ENCODE measurements at regions not wholly inside any gene's neighbourhood (a gene's known extent, or its start where the extent isn't known, plus 50 kb on each side); places are given as distances from the start of the nearest gene placed in this dataset.

DNA sequence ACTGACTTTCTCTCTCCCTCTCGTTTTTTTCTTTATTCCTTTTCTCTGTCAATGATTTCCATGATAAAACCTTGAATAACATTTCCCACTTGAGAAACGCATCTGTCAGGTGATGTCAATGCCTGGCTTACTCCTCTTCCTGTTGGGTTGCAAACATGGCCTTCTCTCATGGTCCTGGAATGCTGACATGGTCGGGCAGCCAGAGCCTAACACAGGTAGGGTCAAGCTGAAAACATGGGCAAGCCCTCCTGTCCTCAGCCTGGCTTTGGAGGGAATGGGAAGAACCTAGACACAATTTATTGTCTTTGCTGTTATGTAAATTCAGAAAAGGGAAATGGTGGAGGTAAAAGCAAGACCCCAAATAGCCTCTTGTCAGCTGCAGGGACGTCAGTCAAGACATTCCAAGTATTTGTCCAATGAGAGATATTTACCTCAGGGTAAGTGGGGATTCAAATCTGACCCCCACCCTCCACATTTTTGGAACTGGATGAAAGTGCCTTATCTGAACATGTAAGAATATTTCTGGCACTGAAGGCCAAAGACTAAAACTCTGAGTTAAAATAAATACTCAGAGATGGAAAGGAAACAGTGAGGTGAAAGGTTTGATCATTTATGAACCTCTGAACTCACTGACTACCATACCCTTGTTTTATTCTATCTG, 473.8 kb downstream of the SPRY1 start:
- TF ChIP-seq, protein P1, sequence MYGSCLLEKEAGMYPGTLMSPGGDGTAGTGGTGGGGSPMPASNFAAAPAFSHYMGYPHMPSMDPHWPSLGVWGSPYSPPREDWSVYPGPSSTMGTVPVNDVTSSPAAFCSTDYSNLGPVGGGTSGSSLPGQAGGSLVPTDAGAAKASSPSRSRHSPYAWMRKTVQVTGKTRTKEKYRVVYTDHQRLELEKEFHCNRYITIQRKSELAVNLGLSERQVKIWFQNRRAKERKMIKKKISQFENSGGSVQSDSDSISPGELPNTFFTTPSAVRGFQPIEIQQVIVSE (CRISPR knock-in tag; IDR thresholded peaks at IDR 0.05; ENCODE audit: borderline replicate concordance): no peak
- TF ChIP-seq, protein P2, sequence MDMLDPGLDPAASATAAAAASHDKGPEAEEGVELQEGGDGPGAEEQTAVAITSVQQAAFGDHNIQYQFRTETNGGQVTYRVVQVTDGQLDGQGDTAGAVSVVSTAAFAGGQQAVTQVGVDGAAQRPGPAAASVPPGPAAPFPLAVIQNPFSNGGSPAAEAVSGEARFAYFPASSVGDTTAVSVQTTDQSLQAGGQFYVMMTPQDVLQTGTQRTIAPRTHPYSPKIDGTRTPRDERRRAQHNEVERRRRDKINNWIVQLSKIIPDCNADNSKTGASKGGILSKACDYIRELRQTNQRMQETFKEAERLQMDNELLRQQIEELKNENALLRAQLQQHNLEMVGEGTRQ (CRISPR knock-in tag; IDR thresholded peaks at IDR 0.05): no peak
- TF ChIP-seq ZNF416 (CRISPR knock-in tag; IDR thresholded peaks at IDR 0.05) (no peak), ZNF263 (CRISPR knock-in tag; IDR thresholded peaks at IDR 0.05; ENCODE audit: low read depth) (no peak)
- TF ChIP-seq, protein P3, sequence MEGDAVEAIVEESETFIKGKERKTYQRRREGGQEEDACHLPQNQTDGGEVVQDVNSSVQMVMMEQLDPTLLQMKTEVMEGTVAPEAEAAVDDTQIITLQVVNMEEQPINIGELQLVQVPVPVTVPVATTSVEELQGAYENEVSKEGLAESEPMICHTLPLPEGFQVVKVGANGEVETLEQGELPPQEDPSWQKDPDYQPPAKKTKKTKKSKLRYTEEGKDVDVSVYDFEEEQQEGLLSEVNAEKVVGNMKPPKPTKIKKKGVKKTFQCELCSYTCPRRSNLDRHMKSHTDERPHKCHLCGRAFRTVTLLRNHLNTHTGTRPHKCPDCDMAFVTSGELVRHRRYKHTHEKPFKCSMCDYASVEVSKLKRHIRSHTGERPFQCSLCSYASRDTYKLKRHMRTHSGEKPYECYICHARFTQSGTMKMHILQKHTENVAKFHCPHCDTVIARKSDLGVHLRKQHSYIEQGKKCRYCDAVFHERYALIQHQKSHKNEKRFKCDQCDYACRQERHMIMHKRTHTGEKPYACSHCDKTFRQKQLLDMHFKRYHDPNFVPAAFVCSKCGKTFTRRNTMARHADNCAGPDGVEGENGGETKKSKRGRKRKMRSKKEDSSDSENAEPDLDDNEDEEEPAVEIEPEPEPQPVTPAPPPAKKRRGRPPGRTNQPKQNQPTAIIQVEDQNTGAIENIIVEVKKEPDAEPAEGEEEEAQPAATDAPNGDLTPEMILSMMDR (IDR thresholded peaks at IDR 0.05): no peak
- TF ChIP-seq, protein P4, sequence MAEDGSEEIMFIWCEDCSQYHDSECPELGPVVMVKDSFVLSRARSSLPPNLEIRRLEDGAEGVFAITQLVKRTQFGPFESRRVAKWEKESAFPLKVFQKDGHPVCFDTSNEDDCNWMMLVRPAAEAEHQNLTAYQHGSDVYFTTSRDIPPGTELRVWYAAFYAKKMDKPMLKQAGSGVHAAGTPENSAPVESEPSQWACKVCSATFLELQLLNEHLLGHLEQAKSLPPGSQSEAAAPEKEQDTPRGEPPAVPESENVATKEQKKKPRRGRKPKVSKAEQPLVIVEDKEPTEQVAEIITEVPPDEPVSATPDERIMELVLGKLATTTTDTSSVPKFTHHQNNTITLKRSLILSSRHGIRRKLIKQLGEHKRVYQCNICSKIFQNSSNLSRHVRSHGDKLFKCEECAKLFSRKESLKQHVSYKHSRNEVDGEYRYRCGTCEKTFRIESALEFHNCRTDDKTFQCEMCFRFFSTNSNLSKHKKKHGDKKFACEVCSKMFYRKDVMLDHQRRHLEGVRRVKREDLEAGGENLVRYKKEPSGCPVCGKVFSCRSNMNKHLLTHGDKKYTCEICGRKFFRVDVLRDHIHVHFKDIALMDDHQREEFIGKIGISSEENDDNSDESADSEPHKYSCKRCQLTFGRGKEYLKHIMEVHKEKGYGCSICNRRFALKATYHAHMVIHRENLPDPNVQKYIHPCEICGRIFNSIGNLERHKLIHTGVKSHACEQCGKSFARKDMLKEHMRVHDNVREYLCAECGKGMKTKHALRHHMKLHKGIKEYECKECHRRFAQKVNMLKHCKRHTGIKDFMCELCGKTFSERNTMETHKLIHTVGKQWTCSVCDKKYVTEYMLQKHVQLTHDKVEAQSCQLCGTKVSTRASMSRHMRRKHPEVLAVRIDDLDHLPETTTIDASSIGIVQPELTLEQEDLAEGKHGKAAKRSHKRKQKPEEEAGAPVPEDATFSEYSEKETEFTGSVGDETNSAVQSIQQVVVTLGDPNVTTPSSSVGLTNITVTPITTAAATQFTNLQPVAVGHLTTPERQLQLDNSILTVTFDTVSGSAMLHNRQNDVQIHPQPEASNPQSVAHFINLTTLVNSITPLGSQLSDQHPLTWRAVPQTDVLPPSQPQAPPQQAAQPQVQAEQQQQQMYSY (CRISPR knock-in tag; IDR thresholded peaks at IDR 0.05): no peak
- TF ChIP-seq, protein P5, sequence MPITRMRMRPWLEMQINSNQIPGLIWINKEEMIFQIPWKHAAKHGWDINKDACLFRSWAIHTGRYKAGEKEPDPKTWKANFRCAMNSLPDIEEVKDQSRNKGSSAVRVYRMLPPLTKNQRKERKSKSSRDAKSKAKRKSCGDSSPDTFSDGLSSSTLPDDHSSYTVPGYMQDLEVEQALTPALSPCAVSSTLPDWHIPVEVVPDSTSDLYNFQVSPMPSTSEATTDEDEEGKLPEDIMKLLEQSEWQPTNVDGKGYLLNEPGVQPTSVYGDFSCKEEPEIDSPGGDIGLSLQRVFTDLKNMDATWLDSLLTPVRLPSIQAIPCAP (CRISPR knock-in tag; IDR thresholded peaks at IDR 0.05): no peak
- TF ChIP-seq, protein P6, sequence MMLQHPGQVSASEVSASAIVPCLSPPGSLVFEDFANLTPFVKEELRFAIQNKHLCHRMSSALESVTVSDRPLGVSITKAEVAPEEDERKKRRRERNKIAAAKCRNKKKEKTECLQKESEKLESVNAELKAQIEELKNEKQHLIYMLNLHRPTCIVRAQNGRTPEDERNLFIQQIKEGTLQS (CRISPR knock-in tag; conservative IDR thresholded peaks at IDR 0.05): no peak

Data from WTC11 (cell line).